ENCODE measurements at regions not wholly inside any gene's neighbourhood (a gene's known extent, or its start where the extent isn't known, plus 50 kb on each side); places are given as distances from the start of the nearest gene placed in this dataset.

DNA sequence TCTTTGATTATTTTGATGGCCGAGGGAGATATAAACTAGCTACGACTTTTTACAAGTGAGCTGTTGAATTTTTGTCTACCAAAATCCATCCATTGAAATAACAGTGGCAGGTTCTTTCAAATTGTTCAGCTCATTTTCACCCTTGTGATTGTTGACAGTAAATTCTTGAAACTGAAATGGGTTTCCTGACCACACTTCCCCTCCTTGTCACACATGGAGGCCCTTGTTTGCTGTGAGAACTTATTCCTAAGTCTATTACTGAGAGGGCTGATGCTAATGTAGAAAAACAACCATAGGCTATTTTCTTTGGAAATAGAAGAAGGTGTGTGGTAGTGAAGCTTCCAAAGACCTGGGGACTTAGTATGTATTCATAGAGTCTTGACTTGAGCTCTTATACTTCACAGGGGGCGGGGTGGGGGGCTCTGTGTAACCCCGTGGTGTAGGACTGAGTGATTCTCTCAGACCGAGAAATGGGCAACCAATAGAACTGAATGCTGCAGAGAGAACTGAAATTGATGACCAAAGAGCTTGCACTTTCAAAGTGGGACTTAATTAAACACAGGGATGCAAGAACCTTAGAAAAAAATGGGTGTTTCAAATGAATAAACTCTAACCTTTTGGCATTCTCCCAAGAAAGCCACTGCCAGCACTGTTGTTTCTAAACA, 718.9 kb downstream of the CCSER2 start:
- TF ChIP-seq, protein P1, sequence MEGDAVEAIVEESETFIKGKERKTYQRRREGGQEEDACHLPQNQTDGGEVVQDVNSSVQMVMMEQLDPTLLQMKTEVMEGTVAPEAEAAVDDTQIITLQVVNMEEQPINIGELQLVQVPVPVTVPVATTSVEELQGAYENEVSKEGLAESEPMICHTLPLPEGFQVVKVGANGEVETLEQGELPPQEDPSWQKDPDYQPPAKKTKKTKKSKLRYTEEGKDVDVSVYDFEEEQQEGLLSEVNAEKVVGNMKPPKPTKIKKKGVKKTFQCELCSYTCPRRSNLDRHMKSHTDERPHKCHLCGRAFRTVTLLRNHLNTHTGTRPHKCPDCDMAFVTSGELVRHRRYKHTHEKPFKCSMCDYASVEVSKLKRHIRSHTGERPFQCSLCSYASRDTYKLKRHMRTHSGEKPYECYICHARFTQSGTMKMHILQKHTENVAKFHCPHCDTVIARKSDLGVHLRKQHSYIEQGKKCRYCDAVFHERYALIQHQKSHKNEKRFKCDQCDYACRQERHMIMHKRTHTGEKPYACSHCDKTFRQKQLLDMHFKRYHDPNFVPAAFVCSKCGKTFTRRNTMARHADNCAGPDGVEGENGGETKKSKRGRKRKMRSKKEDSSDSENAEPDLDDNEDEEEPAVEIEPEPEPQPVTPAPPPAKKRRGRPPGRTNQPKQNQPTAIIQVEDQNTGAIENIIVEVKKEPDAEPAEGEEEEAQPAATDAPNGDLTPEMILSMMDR (IDR thresholded peaks at IDR 0.05; ENCODE audit: extremely low read depth, missing control alignments): no peak
- DNase-seq (ENCODE audit: low spot score): no peak

DNA sequence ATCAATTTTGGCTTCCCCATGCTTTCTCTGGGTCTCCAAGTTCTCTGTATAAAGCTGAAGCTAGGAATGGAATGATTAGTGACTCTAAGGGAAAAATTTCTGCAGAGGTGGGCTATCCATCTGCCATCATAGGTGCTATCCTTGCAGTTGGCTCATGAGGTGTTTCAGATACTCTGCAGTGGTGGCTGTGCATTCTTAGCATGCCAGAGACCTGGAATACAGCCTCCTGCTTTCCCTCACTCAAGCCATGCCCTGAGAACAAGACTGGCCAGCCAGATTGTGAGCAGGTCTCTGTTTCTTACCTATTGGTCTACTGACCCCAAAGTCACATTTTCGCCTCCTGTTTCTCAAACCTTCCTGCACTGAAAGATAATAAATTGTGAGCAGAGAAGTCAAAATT, 719.6 kb downstream of the CCSER2 start:
- TF ChIP-seq, protein P1 (IDR thresholded peaks at IDR 0.05; ENCODE audit: extremely low read depth, missing control alignments): no peak
- no peak for DNase-seq (ENCODE audit: low spot score)

GRCh38 chr10:85048644-85049043, 720.3 kb downstream of the CCSER2 start:
- DNase-seq (ENCODE audit: low spot score): no peak
- TF ChIP-seq, protein P1 (IDR thresholded peaks at IDR 0.05; ENCODE audit: extremely low read depth, missing control alignments): no peak

DNA sequence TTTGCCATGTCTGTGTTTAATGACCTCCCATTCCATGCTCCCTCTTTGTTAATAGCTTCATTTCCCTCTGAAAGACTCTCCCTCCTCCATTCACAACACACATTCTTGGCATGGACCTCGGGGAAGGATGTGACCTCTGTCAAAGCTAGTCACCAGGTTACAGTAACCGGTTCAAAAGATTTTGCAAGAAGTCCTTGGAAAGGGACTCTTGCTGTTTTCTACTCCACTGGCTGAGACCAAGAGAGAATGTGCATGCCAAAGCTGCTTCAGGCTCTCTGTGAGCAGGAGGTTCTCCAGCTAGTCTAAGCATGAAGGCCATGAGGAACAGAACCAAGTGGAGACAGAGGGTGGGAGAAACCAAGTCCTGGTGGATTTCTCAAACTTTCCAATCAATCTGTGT, 732.6 kb downstream of the CCSER2 start:
- no peak for DNase-seq (ENCODE audit: low spot score)
- TF ChIP-seq, protein P1 (IDR thresholded peaks at IDR 0.05; ENCODE audit: extremely low read depth, missing control alignments): no peak

- no peak for DNase-seq (ENCODE audit: low spot score)
- TF ChIP-seq, protein P1 (IDR thresholded peaks at IDR 0.05; ENCODE audit: extremely low read depth, missing control alignments): no peak
Measured at GRCh38 chr10:85061401-85061800, 733.0 kb downstream of the CCSER2 start.

- no peak for DNase-seq (ENCODE audit: low spot score)
- TF ChIP-seq, protein P1 (IDR thresholded peaks at IDR 0.05; ENCODE audit: extremely low read depth, missing control alignments): no peak
Measured at GRCh38 chr10:85067955-85068354, 739.6 kb downstream of the CCSER2 start.

GRCh38 chr10:85080934-85081333, 752.5 kb downstream of the CCSER2 start:
- TF ChIP-seq, protein P1 (IDR thresholded peaks at IDR 0.05; ENCODE audit: extremely low read depth, missing control alignments): no peak
- DNase-seq (ENCODE audit: low spot score): no peak

All from GM20000 (cell line).